GM21717 (cell line): ENCODE measurements at regions not wholly inside any gene's neighbourhood (a gene's known extent, or its start where the extent isn't known, plus 50 kb on each side); places are given as distances from the start of the nearest gene placed in this dataset.

Experiments
- ATAC-seq: cut with Tn5 transposase; IDR thresholded peaks from one replicate; pipeline ENCODE4 v1.9.1; 2021; ENCODE audit warnings: mild to moderate bottlenecking, moderate library complexity; ENCODE audit not compliant: unreplicated experiment

- no peak for ATAC-seq
These were observed 82.4 kb upstream of the KLF3 start for GRCh38 chr4:38581426-38582106.

- no peak for ATAC-seq
These were observed 81.6 kb upstream of the KLF3 start for GRCh38 chr4:38582445-38582844.

- ATAC-seq = no peak
These were observed 81.0 kb upstream of the KLF3 start for GRCh38 chr4:38582889-38583470.

GRCh38 chr4:38585871-38586270 lies 78.1 kb upstream of the KLF3 start:
- ATAC-seq = no peak

GRCh38 chr4:38587106-38587505 lies 76.9 kb upstream of the KLF3 start:
- no peak for ATAC-seq

- no peak for ATAC-seq
These were observed 74.0 kb upstream of the KLF3 start for GRCh38 chr4:38590046-38590445.

- no peak for ATAC-seq
These were observed 72.2 kb upstream of the KLF3 start for GRCh38 chr4:38591617-38592337.

- no peak for ATAC-seq
These were observed 65.5 kb upstream of the KLF3 start for GRCh38 chr4:38598489-38598888.

- ATAC-seq = no peak
These were observed 63.4 kb upstream of the KLF3 start for GRCh38 chr4:38600575-38600974.

- ATAC-seq = no peak
These were observed 62.6 kb upstream of the KLF3 start for GRCh38 chr4:38601244-38601915.

- ATAC-seq = no peak
These were observed 62.1 kb upstream of the KLF3 start for GRCh38 chr4:38601916-38602291.

- no peak for ATAC-seq
These were observed 60.3 kb upstream of the KLF3 start for GRCh38 chr4:38603652-38604051.

- no peak for ATAC-seq
These were observed 58.7 kb upstream of the KLF3 start for GRCh38 chr4:38605181-38605752.

GRCh38 chr4:38605753-38606586 lies 58.0 kb upstream of the KLF3 start:
- no peak for ATAC-seq

- no peak for ATAC-seq
These were observed 57.5 kb upstream of the KLF3 start for GRCh38 chr4:38606587-38606905.

GRCh38 chr4:38609614-38610013 lies 54.4 kb upstream of the KLF3 start:
- ATAC-seq = no peak

- ATAC-seq = no peak
These were observed 53.5 kb upstream of the KLF3 start for GRCh38 chr4:38610521-38610920.

GRCh38 chr4:38610966-38611431 lies 53.0 kb upstream of the KLF3 start:
- ATAC-seq = no peak

- ATAC-seq = no peak
These were observed 52.3 kb upstream of the KLF3 start for GRCh38 chr4:38611676-38612075.

GRCh38 chr4:38612646-38613414 lies 51.2 kb upstream of the KLF3 start:
- no peak for ATAC-seq
